H1 (cell line): ENCODE measurements at regions not wholly inside any gene's neighbourhood (a gene's known extent, or its start where the extent isn't known, plus 50 kb on each side); places are given as distances from the start of the nearest gene placed in this dataset.

Source experiments
- CTCF ChIA-PET: fragments of 300-600 bp; sonication (Branson Sonifier 250); formaldehyde crosslinking; loops from one replicate; lab custom pipeline; 2021; ENCODE audit not compliant: partially characterized antibody; lab: Charles Lee
- POLR2A ChIA-PET: fragments of 300-600 bp; sonication (Branson Sonifier 250); formaldehyde crosslinking; loops from one replicate; lab custom pipeline; 2021; ENCODE audit warnings: inconsistent platforms; ENCODE audit not compliant: partially characterized antibody; lab: Charles Lee
- DNase-seq, 2 experiments: peaks; one replicate each; pipeline versions ENCODE4 v3.0.0 to v3.0.0-alpha.2; 2010 to 2022; ENCODE audit warnings: low spot score in 2 of 2, low read depth in 1 of 2, mixed read lengths in 1 of 2
- FAIRE-seq: peaks from 2 replicates; lab custom pipeline; 2011; peaks lifted over from hg19 to GRCh38; lab: Jason Lieb, UNC
- H2AFZ ChIP-seq: 2 replicates; pipeline ENCODE4 v1.8.1; 2012; ENCODE audit warnings: low read length, inconsistent platforms
- H2AK5ac ChIP-seq: 2 replicates; pipeline ENCODE4 v1.6.1; 2013; ENCODE audit warnings: low read depth, low read length
- H2BK120ac ChIP-seq: replicated peaks from 2 replicates; pipeline ENCODE3; 2013; ENCODE audit warnings: low read depth, low read length, inconsistent platforms
- H2BK12ac ChIP-seq: 2 replicates; pipeline ENCODE4 v1.6.1; 2013; ENCODE audit warnings: low read depth, low read length
- H2BK15ac ChIP-seq: 2 replicates; pipeline ENCODE4 v1.6.1; 2013; ENCODE audit warnings: low read length
- H2BK20ac ChIP-seq: 2 replicates; pipeline ENCODE4 v1.6.1; 2013; ENCODE audit warnings: low read length
- H2BK5ac ChIP-seq: 2 replicates; pipeline ENCODE4 v1.6.1; 2013; ENCODE audit warnings: low read depth, low read length
- H3K14ac ChIP-seq: 2 replicates; pipeline ENCODE4 v1.6.1; 2013; ENCODE audit warnings: inconsistent platforms; ENCODE audit not compliant: insufficient read length
- H3K18ac ChIP-seq: 2 replicates; pipeline ENCODE4 v1.6.1; 2013; ENCODE audit warnings: low read length; ENCODE audit errors: extremely low read depth
- H3K23ac ChIP-seq: 2 replicates; pipeline ENCODE4 v1.6.1; 2013; ENCODE audit warnings: inconsistent platforms; ENCODE audit not compliant: insufficient read length
- H3K23me2 ChIP-seq: 2 replicates; pipeline ENCODE4 v1.6.1; 2013; ENCODE audit warnings: low read depth, low read length
- H3K27ac ChIP-seq: 2 replicates; pipeline ENCODE4 v1.6.1; 2011; ENCODE audit warnings: low read depth, low read length, inconsistent platforms
- H3K27me3 ChIP-seq, 4 experiments: replicated peaks in 1 of 4; 1 replicate in 1 of 4; 2 replicates in 3 of 4; pipeline versions ENCODE4 v1.6.1 to v1.8.1; 2011 to 2013; ENCODE audit warnings: low read length in 3 of 4, mild to moderate bottlenecking in 3 of 4, inconsistent platforms in 2 of 4, mixed read lengths in 2 of 4, moderate library complexity in 1 of 4; ENCODE audit not compliant: control insufficient read depth in 3 of 4, insufficient read depth in 3 of 4; ENCODE audit errors: extremely low read depth in 1 of 4
- H3K36me3 ChIP-seq, 4 experiments: 2 replicates each; pipeline versions ENCODE4 v1.6.1 to v1.8.1; 2011 to 2013; ENCODE audit warnings: mild to moderate bottlenecking in 4 of 4, low read length in 3 of 4, moderate library complexity in 2 of 4, control low read depth in 1 of 4, inconsistent platforms in 1 of 4; ENCODE audit not compliant: insufficient read depth in 4 of 4, control insufficient read depth in 2 of 4
- H3K4ac ChIP-seq: replicated peaks from 2 replicates; pipeline ENCODE3; 2013; ENCODE audit warnings: low read length, low read depth, mixed read lengths, inconsistent platforms; ENCODE audit not compliant: insufficient read length
- H3K4me1 ChIP-seq, 4 experiments: replicated peaks in 1 of 4; 1 replicate in 1 of 4; 2 replicates in 3 of 4; pipeline versions ENCODE4 v1.6.1 to v1.8.1; 2011 to 2013; ENCODE audit warnings: low read length in 3 of 4, inconsistent platforms in 2 of 4, mixed read lengths in 1 of 4; ENCODE audit not compliant: insufficient read depth in 4 of 4, control insufficient read depth in 3 of 4
- H3K4me2 ChIP-seq, 2 experiments: 2 replicates each; pipeline versions ENCODE4 v1.6.1 to v1.8.1; 2011 to 2013; ENCODE audit warnings: low read depth in 2 of 2, low read length in 2 of 2, control low read depth in 1 of 2, inconsistent platforms in 1 of 2, mild to moderate bottlenecking in 1 of 2; ENCODE audit not compliant: insufficient read depth in 1 of 2
- H3K4me3 ChIP-seq, 4 experiments: fragments of 200-600, 300-600 bp in 1 of 4; sonication (generic), shearing (Covaris generic), sonication (Bioruptor Twin) in 1 of 4; 2 replicates each; pipeline versions ENCODE4 v1.5.1 to v1.8.1; 2011 to 2016; ENCODE audit warnings: low read length in 4 of 4, low read depth in 3 of 4, control low read depth in 2 of 4, inconsistent platforms in 2 of 4, mild to moderate bottlenecking in 2 of 4, mixed read lengths in 1 of 4, moderate library complexity in 1 of 4; ENCODE audit not compliant: insufficient read depth in 2 of 4; ENCODE audit errors: extremely low read depth in 1 of 4
- H3K56ac ChIP-seq: replicated peaks from 2 replicates; pipeline ENCODE3; 2013; ENCODE audit warnings: low read depth, mild to moderate bottlenecking, mixed read lengths, low read length, inconsistent platforms; ENCODE audit not compliant: insufficient read length
- H3K79me1 ChIP-seq: 2 replicates; pipeline ENCODE4 v1.6.1; 2013; ENCODE audit warnings: low read depth, low read length, control low read depth
- H3K79me2 ChIP-seq, 2 experiments: 2 replicates each; pipeline versions ENCODE4 v1.6.1 to v1.8.1; 2012 to 2013; ENCODE audit warnings: low read length in 2 of 2, mild to moderate bottlenecking in 2 of 2, inconsistent platforms in 1 of 2; ENCODE audit not compliant: insufficient read depth in 2 of 2, control insufficient read depth in 1 of 2
- H3K9ac ChIP-seq, 4 experiments: replicated peaks in 1 of 4; 1 replicate in 1 of 4; 2 replicates in 3 of 4; pipeline versions ENCODE4 v1.6.1 to v1.8.1; 2011 to 2013; ENCODE audit warnings: low read depth in 3 of 4, low read length in 3 of 4, control low read depth in 2 of 4, mild to moderate bottlenecking in 2 of 4, moderate library complexity in 2 of 4, inconsistent platforms in 1 of 4; ENCODE audit errors: extremely low read depth in 1 of 4
- H3K9me3 ChIP-seq, 2 experiments: 2 replicates each; pipeline versions ENCODE4 v1.6.1 to v1.8.1; 2012 to 2013; ENCODE audit warnings: mild to moderate bottlenecking in 2 of 2, moderate library complexity in 2 of 2, control low read depth in 1 of 2, inconsistent platforms in 1 of 2, low read depth in 1 of 2, low read length in 1 of 2, mixed read lengths in 1 of 2; ENCODE audit not compliant: insufficient read depth in 2 of 2
- H4K20me1 ChIP-seq, 2 experiments: replicated peaks in 1 of 2; 2 replicates each; pipeline versions ENCODE3 to v1.8.1; 2011 to 2013; ENCODE audit warnings: inconsistent platforms in 2 of 2, low read length in 2 of 2, mild to moderate bottlenecking in 1 of 2; ENCODE audit not compliant: insufficient read depth in 2 of 2, control insufficient read depth in 1 of 2
- H4K5ac ChIP-seq: 2 replicates; pipeline ENCODE4 v1.6.1; 2013; ENCODE audit warnings: low read length, low read depth, mixed read lengths, inconsistent platforms; ENCODE audit not compliant: insufficient read length
- H4K8ac ChIP-seq: 2 replicates; pipeline ENCODE4 v1.8.0; 2013; ENCODE audit warnings: mild to moderate bottlenecking, moderate library complexity, low read length, inconsistent platforms; ENCODE audit not compliant: insufficient read depth; ENCODE audit errors: extremely low read depth
- H4K91ac ChIP-seq: replicated peaks from 2 replicates; pipeline ENCODE3; 2013; ENCODE audit warnings: low read length, mixed read lengths, inconsistent platforms; ENCODE audit not compliant: insufficient read length
- CBX5 ChIP-seq: fragments of 300-800, 300-1000 bp; sonication (generic); IDR thresholded peaks from 2 replicates; pipeline ENCODE4 v1.7.1; 2016; ENCODE audit warnings: antibody characterized with exemption, low read length, low read depth
- KDM1A ChIP-seq: fragments of 200-600, 300-600 bp; sonication (generic); IDR thresholded peaks from 2 replicates; pipeline ENCODE4 v1.7.1; 2016; ENCODE audit warnings: mild to moderate bottlenecking, low read length, borderline replicate concordance
- MAX ChIP-seq: IDR thresholded peaks from 2 replicates; pipeline ENCODE4 v1.6.1; 2012; ENCODE audit warnings: inconsistent platforms
- RFX5 ChIP-seq: IDR thresholded peaks from 2 replicates; pipeline ENCODE4 v1.6.1; 2011; ENCODE audit warnings: low read depth, low read length, improper control_type of control experiment, borderline replicate concordance
- WGBS, 2 experiments: shearing (Covaris generic) in 1 of 2; methylation state at CpG; one replicate each; pipeline versions ENCODE4 v1.1.6 to v1.1.7; 2013 to 2015; ENCODE audit warnings: low lambda C conversion rate in 2 of 2, mixed read lengths in 2 of 2, inconsistent platforms in 1 of 2, low coverage in 1 of 2, missing lambda C conversion rate in 1 of 2; ENCODE audit not compliant: insufficient replicate concordance in 2 of 2, insufficient coverage in 1 of 2, insufficient read length in 1 of 2; ENCODE audit errors: extremely low coverage in 1 of 2, missing lambda C conversion rate in 1 of 2; 5-methylcytosine and 5-hydroxymethylcytosine counted together

- TF ChIP-seq CBX5 = no peak
- no peak for TF ChIP-seq RFX5
- TF ChIP-seq KDM1A = no peak
- TF ChIP-seq MAX = no peak
- H3K27ac ChIP-seq = no peak overlapping the region
- H4K5ac ChIP-seq = no peak overlapping the region
- H3K56ac ChIP-seq = no peak overlapping the region
- no peak overlapping the region for H2BK15ac ChIP-seq
- no peaks in the 10 kb centered on the region for H3K27me3 ChIP-seq
- H3K4me3 ChIP-seq = no peak overlapping the region
- peaks cover 0 to 2% (median 0%) of the 10 kb centered on the region in 4 experiments; a peak in 2 of 7 replicates for H3K4me1 ChIP-seq
- no peak overlapping the region for H4K8ac ChIP-seq
- no peaks in the 10 kb centered on the region for H3K79me2 ChIP-seq
- H3K4me2 ChIP-seq = no peak overlapping the region
- H2AK5ac ChIP-seq = no peak overlapping the region
- no peak overlapping the region for H2BK20ac ChIP-seq
- H3K23ac ChIP-seq = no peak overlapping the region
- ChIA-PET CTCF (interaction anchor here (0.8 kb wide), 1 partner anchor 299 kb away, joined by 3 read pairs; no protein-coding TSS in a partner anchor), POLR2A (no interaction called here)
- no peak overlapping the region for H3K18ac ChIP-seq
- no peaks in the 10 kb centered on the region for H3K79me1 ChIP-seq
- H3K9ac ChIP-seq = no peak overlapping the region
- no peak overlapping the region for H4K91ac ChIP-seq
- H2AFZ ChIP-seq = no peak overlapping the region
- H3K4ac ChIP-seq = no peak overlapping the region
- no peak overlapping the region for H2BK120ac ChIP-seq
- no peak for FAIRE-seq
- 100% methylated on average over 1 of the region's 1 CpG; no CpG with 5 or more reads in 1 of the 2 experiments for WGBS, 2 experiments
- no peak overlapping the region for H3K14ac ChIP-seq
- no peak for DNase-seq
- no peaks in the 10 kb centered on the region for H4K20me1 ChIP-seq
- no peaks in the 10 kb centered on the region for H3K23me2 ChIP-seq
- no peak overlapping the region for H2BK12ac ChIP-seq
- no peaks in the 10 kb centered on the region for H3K9me3 ChIP-seq
- H3K36me3 ChIP-seq = no peaks in the 10 kb centered on the region
- H2BK5ac ChIP-seq = no peak overlapping the region
These were observed 243.2 kb downstream of the EDEM1 start for GRCh38 chr3:5430701-5431100.
